Suprapubic skin (tissue), 3 donors: ENCODE measurements at regions not wholly inside any gene's neighbourhood (a gene's known extent, or its start where the extent isn't known, plus 50 kb on each side); places are given as distances from the start of the nearest gene placed in this dataset.

Experiments
- EP300 ChIP-seq: sonication (generic); formaldehyde crosslinking; IDR thresholded peaks from one replicate; pipeline ENCODE4 v1.6.1; 2017; ENCODE audit warnings: antibody characterized with exemption
- POLR2A ChIP-seq, 2 donors: fragments of 450-650 bp; IDR thresholded peaks; one replicate each; pipeline ENCODE4 v1.6.1; 2017; ENCODE audit warnings: antibody characterized with exemption in 2 of 2, mild to moderate bottlenecking in 2 of 2, moderate library complexity in 2 of 2
- TF ChIP-seq, protein P1 (sequence below), 2 donors: fragments of 200-600 bp in 1 of 2; fragments of 450-650 bp in 1 of 2; sonication (generic) in 1 of 2; IDR thresholded peaks; one replicate each; pipeline ENCODE4 v1.5.1; 2016 to 2019; ENCODE audit warnings: antibody characterized with exemption in 2 of 2, mild to moderate bottlenecking in 1 of 2, moderate library complexity in 1 of 2

DNA sequence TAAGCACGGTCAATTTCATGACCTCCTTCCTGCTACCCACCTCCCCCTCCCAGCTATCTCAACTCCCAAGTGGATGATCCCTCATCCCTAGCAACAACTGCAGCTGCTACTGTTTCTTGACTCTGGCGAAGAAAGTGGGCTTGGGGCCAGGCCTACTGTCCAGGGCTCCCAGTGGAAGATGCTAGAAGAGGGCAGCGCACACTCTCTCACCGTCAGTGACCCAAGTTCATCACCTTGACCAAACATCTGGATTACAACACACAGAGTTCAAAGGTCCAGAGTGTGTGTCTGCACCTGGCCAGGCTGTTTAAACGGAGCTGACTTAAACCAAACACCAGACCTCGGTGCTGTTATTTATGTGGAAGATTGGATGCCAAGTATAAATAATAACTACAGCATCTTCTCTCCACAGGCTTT is 385.6 kb downstream of the SHQ1 start:
- TF ChIP-seq, protein P1, sequence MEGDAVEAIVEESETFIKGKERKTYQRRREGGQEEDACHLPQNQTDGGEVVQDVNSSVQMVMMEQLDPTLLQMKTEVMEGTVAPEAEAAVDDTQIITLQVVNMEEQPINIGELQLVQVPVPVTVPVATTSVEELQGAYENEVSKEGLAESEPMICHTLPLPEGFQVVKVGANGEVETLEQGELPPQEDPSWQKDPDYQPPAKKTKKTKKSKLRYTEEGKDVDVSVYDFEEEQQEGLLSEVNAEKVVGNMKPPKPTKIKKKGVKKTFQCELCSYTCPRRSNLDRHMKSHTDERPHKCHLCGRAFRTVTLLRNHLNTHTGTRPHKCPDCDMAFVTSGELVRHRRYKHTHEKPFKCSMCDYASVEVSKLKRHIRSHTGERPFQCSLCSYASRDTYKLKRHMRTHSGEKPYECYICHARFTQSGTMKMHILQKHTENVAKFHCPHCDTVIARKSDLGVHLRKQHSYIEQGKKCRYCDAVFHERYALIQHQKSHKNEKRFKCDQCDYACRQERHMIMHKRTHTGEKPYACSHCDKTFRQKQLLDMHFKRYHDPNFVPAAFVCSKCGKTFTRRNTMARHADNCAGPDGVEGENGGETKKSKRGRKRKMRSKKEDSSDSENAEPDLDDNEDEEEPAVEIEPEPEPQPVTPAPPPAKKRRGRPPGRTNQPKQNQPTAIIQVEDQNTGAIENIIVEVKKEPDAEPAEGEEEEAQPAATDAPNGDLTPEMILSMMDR (IDR thresholded peaks at IDR 0.05), result no peak
- TF ChIP-seq POLR2A (IDR thresholded peaks at IDR 0.05), result no peak
- TF ChIP-seq EP300, result no peak
